8988T (cell line): ENCODE measurements at regions not wholly inside any gene's neighbourhood (a gene's known extent, or its start where the extent isn't known, plus 50 kb on each side); places are given as distances from the start of the nearest gene placed in this dataset.
A peak's percentile ranks its signal among the peaks of the same experiment; 100 is the strongest.

Experiments
- DNase-seq: peaks from one replicate; pipeline ENCODE4 v3.0.0; 2011

GRCh38 chr6:80679992-80680391 lies 573.5 kb downstream of the BCKDHB start:
- DNase-seq, result no peak

DNA sequence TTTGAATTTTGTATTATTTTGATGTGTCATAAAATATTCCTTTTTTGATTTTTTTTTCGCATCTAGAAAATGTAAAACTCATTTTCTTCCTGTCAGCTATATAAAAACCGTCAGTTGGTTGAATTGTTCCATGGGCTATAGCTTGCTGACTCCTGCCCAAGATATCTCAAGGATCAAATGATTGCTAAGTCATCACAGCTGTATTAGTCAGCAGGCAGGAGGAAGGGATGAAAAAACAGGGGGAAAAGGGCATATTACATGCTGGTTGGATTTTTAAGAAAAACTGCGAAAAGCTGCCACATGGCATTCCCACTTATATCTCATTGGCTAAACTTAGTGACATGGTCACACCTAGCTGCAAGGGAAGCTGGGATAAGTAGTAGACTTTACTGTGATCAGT lies 569.9 kb downstream of the BCKDHB start:
- no peak for DNase-seq

DNA sequence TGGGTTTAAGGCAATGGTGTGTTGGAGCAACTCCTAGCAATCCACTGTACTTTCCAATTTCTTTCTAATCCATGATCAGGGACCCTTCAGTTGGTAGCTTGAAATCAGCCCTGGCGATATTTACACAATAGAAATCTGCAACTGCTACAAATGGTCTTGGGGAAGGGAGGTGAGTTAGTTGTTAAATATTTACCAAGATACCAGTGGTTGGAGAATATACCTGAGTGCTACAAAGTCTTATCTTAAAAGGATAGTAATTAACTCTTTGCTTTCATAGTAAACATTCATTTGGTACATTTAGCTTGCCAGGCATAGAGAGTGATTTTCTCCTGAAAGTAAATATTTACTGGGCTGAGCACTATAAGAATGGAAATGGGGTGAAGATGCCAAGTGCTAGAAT lies 568.2 kb downstream of the BCKDHB start:
- DNase-seq, result no peak

GRCh38 chr6:80673367-80673766 lies 566.9 kb downstream of the BCKDHB start:
- DNase-seq, result no peak

- DNase-seq, result no peak
Observed at GRCh38 chr6:80667006-80667405, 560.5 kb downstream of the BCKDHB start.

DNA sequence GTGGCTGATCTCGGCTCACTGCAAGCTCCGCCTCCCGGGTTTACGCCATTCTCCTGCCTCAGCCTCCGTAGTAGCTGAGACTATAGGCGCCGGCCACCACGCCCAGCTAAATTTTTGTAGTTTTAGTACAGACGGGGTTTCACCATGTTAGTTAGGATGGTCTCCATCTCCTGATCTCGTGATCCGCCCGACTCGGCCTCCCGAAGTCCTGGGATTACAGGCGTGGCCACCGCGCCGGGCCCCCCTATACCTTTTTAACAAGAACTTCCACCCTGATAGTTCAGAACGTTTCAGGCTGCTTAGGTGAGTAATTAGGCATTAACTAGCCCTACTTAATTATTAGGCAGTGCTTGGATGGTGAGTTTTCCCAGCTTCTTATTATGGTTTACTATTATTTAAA lies 552.5 kb downstream of the BCKDHB start:
- no peak for DNase-seq

GRCh38 chr6:80647156-80647555 lies 540.7 kb downstream of the BCKDHB start:
- no peak for DNase-seq

DNA sequence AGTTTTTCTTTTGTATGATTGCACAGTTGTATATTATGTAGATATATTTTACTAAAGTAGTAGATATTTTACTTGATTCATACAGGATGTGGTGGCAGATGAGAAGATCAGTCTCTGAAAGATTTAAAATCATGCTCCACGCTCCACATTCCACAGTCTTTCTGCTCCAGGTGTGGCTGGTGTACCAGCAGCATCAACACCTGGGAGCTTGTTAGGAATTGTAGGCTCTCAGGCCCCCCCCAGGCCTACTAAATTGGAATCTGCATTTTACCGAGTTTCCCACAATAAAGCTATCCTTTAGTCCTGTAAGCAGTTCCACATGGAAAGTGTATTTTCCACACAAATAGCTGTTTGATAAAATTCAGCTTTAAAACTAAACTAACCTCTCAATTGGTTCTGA lies 537.4 kb downstream of the BCKDHB start:
- DNase-seq, result no peak

GRCh38 chr6:80642452-80642851 lies 536.0 kb downstream of the BCKDHB start:
- DNase-seq, result no peak

- no peak for DNase-seq
Observed at GRCh38 chr6:80641591-80641990, 535.1 kb downstream of the BCKDHB start.

DNA sequence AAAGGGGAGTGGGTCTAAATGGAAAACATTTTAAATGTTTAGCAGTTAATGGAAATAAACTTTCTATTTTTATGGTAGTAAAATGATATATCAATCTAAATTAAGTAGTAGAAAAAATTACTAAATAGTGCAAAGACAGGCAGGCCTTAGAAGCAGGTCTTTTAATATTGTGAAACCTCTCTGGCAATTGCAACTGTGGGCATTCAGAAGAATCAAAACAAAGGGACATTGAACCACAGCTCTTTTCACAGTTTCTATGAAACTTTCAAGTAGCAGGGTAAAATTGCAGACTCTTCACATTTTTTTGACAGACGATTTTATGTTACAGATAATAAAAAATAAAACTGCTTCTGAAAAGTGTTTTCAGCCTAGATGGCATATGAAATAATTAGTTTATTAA lies 533.7 kb downstream of the BCKDHB start:
- DNase-seq, result no peak

DNA sequence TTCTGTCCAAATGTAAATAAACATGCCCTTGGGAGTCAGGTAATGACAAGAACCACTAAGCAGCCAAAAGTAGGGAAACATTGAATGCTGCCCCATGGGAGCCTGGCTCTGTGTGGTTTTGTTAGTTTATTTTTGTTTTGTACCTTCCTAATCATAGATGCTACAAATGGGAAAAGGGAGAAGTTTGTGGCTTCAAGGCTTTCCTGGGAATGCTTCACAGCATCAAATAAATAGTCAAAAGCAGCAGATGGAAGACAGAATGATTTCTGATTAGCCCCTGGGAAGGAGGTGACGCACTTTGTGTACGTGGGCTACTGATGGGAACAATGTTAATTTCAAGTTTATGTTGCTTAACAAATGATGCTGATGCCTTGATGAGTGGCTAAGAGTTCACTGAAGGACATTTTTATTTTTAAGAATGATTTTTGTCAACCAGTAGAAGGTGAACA lies 532.7 kb downstream of the BCKDHB start:
- no peak for DNase-seq

DNA sequence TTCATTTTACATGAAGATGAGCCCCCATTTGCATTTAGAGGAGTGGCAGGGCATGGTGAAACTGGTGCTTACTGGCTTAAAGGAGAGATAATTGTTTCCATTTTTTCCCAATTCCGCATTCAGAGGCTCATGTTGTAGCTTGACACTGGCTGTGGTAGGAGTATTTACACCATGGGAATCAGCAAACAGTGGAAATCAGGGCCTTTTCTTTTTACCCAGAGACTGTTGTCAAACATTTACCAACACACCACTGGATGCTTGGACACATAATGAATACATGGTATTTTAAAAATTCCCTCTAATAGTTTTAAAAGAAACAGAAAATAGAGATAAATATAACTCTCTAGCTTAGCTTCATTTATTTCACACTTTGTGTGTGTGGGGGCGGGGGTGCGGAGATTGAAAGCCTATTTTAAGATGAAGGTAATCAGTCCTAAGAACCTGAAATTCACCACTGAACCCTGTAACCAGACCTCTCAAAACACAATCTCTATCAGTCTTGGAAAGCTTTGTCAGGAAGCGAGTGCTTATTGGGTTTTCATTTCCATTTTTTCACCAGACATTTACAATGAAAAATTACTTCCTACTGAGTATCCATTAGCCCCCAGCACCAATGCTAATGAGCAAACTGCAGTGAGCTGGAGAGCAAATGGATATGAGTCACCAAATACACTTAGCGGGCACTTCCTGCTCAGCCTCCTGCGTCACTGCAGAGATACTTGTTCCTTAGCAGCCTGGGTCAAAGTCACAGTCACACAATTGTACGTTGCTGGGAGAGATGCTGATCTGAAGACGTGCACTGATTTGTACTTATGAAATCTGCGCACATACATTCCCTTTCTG lies 532.0 kb downstream of the BCKDHB start:
- DNase-seq, result peak; percentile 5

- no peak for DNase-seq
Observed at GRCh38 chr6:80637312-80637711, 530.8 kb downstream of the BCKDHB start.

- no peak for DNase-seq
Observed at GRCh38 chr6:80636689-80637088, 530.2 kb downstream of the BCKDHB start.

GRCh38 chr6:80633412-80633811 lies 526.9 kb downstream of the BCKDHB start:
- DNase-seq, result no peak

- DNase-seq, result no peak
Observed at GRCh38 chr6:80625405-80625804, 518.9 kb downstream of the BCKDHB start.

DNA sequence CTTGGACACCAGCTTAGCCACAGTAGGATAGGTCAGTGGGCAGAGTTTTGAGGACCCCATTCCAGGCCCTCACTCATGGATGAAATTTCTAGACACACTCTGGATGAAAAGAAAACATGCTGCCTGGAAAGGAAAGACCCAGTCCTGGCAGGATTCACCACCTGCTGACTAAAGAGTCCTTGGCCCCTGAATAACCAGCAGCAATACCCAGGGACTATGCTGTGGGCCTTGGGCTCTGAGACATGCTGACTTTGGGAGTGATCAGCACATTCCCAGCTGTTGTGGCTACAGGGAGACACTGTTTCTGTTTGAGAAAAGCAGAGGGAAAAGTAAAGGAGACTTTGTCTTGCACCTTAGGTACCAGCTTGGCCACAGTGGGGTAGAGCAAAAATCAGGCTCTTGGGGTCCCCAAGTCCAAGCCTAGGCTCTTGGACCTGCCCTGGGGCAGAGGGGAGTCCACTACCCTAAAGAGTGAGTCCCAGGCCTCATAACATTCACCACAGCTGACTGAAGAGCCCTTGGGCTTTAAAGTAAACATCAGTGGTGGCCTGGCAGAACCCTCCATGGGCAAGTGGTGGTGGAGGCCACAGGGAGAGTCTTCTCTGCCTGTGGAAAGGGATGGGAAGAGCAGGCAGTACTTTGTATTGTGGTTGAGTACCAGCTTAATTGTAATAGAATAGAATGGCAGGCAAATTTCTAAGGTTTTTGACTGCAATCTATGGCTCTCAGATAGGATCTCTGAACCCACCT lies 516.8 kb downstream of the BCKDHB start:
- DNase-seq, result no peak

GRCh38 chr6:80622641-80623040 lies 516.2 kb downstream of the BCKDHB start:
- DNase-seq, result no peak

GRCh38 chr6:80618953-80619352 lies 512.5 kb downstream of the BCKDHB start:
- DNase-seq, result no peak

GRCh38 chr6:80610846-80611245 lies 504.4 kb downstream of the BCKDHB start:
- no peak for DNase-seq

DNA sequence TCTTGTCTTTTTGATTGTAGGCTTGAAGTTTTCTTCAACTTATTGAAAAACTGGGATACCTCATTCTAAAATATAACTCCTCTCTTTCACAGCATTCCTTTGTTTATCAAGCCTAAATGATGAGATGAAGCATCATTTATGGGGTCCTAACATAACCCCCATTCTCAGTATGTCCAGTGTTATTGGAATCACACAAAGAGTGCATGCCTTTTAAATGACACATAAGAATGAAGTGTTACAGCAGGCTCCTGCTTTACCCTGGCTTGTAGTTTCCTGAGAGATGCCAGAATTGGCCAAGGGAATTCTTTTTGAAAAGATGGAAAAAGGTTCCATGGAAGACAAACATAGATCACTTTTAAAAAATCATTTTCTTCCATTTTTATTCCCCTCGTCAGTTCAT lies 502.4 kb downstream of the BCKDHB start:
- DNase-seq, result no peak

GRCh38 chr6:80607811-80608391 lies 501.4 kb downstream of the BCKDHB start:
- DNase-seq, result no peak
